H1 (cell line): ENCODE measurements at regions not wholly inside any gene's neighbourhood (a gene's known extent, or its start where the extent isn't known, plus 50 kb on each side); places are given as distances from the start of the nearest gene placed in this dataset.

Experiments used
- CHD7 ChIP-seq: fragments of 300-600 bp; sonication (generic); IDR thresholded peaks from 2 replicates; pipeline ENCODE4 v1.7.1; 2012; ENCODE audit warnings: low read length, moderate library complexity, mild to moderate bottlenecking, inconsistent platforms; ENCODE audit not compliant: insufficient replicate concordance
- KDM1A ChIP-seq: fragments of 200-600, 300-600 bp; sonication (generic); IDR thresholded peaks from 2 replicates; pipeline ENCODE4 v1.7.1; 2016; ENCODE audit warnings: mild to moderate bottlenecking, low read length, borderline replicate concordance
- RBBP5 ChIP-seq: IDR thresholded peaks from 2 replicates; pipeline ENCODE4 v1.7.1; 2012; ENCODE audit warnings: low read depth, mild to moderate bottlenecking, inconsistent platforms, low read length, moderate library complexity, borderline replicate concordance
- SAP30 ChIP-seq: fragments of 300-600 bp; sonication (generic); IDR thresholded peaks from 2 replicates; pipeline ENCODE4 v1.7.1; 2012; ENCODE audit warnings: low read length, moderate library complexity, mild to moderate bottlenecking, inconsistent platforms; ENCODE audit not compliant: insufficient read depth, insufficient replicate concordance
- SP1 ChIP-seq: IDR thresholded peaks from 2 replicates; pipeline ENCODE4 v1.6.1; 2011; ENCODE audit warnings: low read depth, low read length
- SRF ChIP-seq: IDR thresholded peaks from 2 replicates; pipeline ENCODE4 v1.6.1; 2011; ENCODE audit warnings: mild to moderate bottlenecking, low read depth, low read length, moderate library complexity

DNA sequence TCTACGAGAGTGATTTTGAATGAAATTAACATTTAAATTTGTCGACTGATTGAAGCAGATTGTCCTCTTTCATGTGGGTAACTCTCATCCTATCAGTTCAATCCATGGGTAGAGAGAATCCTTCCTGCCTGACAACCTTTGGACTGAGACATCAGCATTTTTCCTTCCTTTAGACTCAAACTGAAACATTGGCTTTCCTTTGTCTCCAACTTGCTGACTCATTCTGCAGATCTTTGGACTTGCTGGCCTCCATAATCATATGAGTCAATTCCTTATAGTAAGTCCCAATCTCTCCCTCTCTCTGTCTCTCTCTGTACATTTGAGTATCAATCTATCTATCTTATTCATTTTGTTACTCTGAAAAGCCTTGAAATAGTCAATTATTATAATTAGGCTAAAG lies 416.7 kb downstream of the LRRIQ3 start (continued):
- TF ChIP-seq CHD7 (no peak), SAP30 (no peak), KDM1A (no peak), RBBP5 (no peak), SRF (no peak), SP1 (no peak)
